GM12891 (cell line): ENCODE measurements at regions not wholly inside any gene's neighbourhood (a gene's known extent, or its start where the extent isn't known, plus 50 kb on each side); places are given as distances from the start of the nearest gene placed in this dataset.

ENCODE experiments used
- POLR2A ChIP-seq: IDR thresholded peaks from 2 replicates; pipeline ENCODE4 v1.6.1; 2011; ENCODE audit warnings: low read depth, low read length, control low read depth
- POLR2AphosphoS5 ChIP-seq: IDR thresholded peaks from 2 replicates; pipeline ENCODE4 v1.6.1; 2011; ENCODE audit warnings: low read depth, low read length, control low read depth
- TAF1 ChIP-seq: IDR thresholded peaks from 2 replicates; pipeline ENCODE4 v1.6.1; 2011; ENCODE audit warnings: low read depth, low read length, control low read depth

GRCh38 chr3:18740631-18741583, 315.8 kb upstream of the SATB1 start:
- no peak for TF ChIP-seq POLR2A
- TF ChIP-seq POLR2AphosphoS5, result no peak
- TF ChIP-seq TAF1, result no peak
